Parathyroid adenoma (tissue), 2 donors: ENCODE measurements at regions not wholly inside any gene's neighbourhood (a gene's known extent, or its start where the extent isn't known, plus 50 kb on each side); places are given as distances from the start of the nearest gene placed in this dataset.
"Not testable (repeated sequence)": the region's sequence is repeated elsewhere in the genome, so short reads cannot be mapped to it uniquely, and the experiment has no call there.

Source experiments
- H2AFZ ChIP-seq: fragments of 300-600 bp; sonication (generic); one replicate; pipeline ENCODE4 v1.7.0; 2017; ENCODE audit warnings: antibody characterized with exemption, mild to moderate bottlenecking
- H3K27ac ChIP-seq: fragments of 300-600 bp; sonication (generic); one replicate; pipeline ENCODE4 v1.7.0; 2017
- H3K27me3 ChIP-seq: fragments of 300-600 bp; sonication (generic); one replicate; pipeline ENCODE4 v1.7.0; 2017; ENCODE audit warnings: low read length; ENCODE audit not compliant: control insufficient read depth, insufficient read depth
- H3K36me3 ChIP-seq: fragments of 300-600 bp; sonication (generic); one replicate; pipeline ENCODE4 v1.7.0; 2017; ENCODE audit warnings: low read length; ENCODE audit not compliant: control insufficient read depth, insufficient read depth
- H3K4me1 ChIP-seq: fragments of 300-600 bp; sonication (generic); one replicate; pipeline ENCODE4 v1.7.0; 2017; ENCODE audit warnings: control low read depth
- H3K4me2 ChIP-seq: fragments of 300-600 bp; sonication (generic); one replicate; pipeline ENCODE4 v1.7.0; 2017; ENCODE audit warnings: low read length
- H3K4me3 ChIP-seq: fragments of 300-600 bp; sonication (generic); one replicate; pipeline ENCODE4 v1.7.0; 2017; ENCODE audit warnings: low read depth, low read length
- H3K79me2 ChIP-seq: fragments of 300-600 bp; sonication (generic); one replicate; pipeline ENCODE4 v1.7.0; 2017; ENCODE audit warnings: control low read depth
- H3K9ac ChIP-seq: fragments of 300-600 bp; sonication (generic); one replicate; pipeline ENCODE4 v1.7.0; 2017; ENCODE audit warnings: mild to moderate bottlenecking
- H3K9me3 ChIP-seq: fragments of 300-600 bp; sonication (generic); one replicate; pipeline ENCODE4 v1.7.0; 2017; ENCODE audit warnings: low read length; ENCODE audit not compliant: control insufficient read depth
- donor health status: primary hyperparathyroidism.

DNA sequence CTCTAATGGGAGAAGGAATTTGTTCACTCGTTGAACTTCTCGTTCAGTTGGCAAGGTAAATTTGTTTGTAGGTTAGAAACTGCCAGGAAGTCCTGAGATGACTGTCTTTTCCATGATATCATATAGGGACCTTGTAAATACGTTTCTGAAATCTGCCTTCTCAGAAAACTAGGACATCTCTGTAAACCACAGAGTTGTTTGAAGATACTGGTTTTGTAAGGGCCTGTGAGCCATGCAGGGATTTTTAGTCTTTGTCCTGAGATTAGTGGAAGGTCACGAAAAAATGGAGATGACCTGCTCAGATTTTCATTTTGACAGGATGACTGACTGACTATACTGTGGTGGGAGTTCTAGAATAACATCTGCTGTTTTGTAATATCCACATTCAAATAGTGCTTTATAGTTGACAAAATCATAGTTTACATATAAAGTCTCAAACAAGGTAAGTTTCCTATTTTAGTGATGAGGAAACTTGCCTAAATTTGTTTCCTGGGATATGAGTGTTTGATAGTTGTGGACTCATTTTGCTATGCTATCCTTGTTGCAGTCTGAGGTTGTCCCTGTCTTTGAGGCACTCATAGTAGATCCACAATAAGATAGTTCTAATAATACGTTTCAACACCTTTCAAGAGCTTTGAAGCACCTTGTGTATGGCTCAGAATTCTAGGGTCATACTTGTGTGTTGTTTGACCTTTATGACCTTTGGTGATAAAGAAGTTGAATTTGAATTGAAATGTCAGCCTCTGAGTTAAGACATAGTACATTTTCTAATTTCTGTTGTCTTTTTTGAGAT, 107.3 kb upstream of the PLGLB1 start:
- not testable (repeated sequence) for H3K79me2 ChIP-seq, H3K36me3 ChIP-seq, H3K9me3 ChIP-seq, H3K4me1 ChIP-seq, H3K9ac ChIP-seq, H3K27me3 ChIP-seq, H2AFZ ChIP-seq, H3K4me3 ChIP-seq, H3K27ac ChIP-seq, H3K4me2 ChIP-seq

DNA sequence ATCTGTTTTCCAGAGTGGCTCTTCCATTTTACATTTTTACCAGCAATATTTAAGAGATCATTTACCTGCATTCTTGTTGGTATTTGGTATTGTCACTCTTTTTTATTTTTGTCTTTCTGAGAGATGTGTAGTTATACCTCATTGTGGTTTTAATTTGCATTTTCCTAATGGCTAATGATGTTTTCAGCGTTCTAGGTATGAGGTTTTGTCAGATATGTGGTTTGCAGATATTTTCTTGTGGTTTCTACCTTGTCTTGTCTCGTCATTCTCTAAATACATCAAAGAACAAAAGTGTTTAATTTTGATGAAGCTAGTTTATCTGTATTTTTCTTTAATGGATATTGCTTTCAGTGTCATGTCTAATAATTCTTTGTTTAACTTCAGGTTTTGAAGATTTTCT, 110.9 kb upstream of the PLGLB1 start:
- H3K27ac ChIP-seq, H3K9me3 ChIP-seq, H3K4me1 ChIP-seq, H3K4me3 ChIP-seq, H2AFZ ChIP-seq, H3K27me3 ChIP-seq, H3K36me3 ChIP-seq, H3K4me2 ChIP-seq, H3K79me2 ChIP-seq, H3K9ac ChIP-seq: not testable (repeated sequence)

DNA sequence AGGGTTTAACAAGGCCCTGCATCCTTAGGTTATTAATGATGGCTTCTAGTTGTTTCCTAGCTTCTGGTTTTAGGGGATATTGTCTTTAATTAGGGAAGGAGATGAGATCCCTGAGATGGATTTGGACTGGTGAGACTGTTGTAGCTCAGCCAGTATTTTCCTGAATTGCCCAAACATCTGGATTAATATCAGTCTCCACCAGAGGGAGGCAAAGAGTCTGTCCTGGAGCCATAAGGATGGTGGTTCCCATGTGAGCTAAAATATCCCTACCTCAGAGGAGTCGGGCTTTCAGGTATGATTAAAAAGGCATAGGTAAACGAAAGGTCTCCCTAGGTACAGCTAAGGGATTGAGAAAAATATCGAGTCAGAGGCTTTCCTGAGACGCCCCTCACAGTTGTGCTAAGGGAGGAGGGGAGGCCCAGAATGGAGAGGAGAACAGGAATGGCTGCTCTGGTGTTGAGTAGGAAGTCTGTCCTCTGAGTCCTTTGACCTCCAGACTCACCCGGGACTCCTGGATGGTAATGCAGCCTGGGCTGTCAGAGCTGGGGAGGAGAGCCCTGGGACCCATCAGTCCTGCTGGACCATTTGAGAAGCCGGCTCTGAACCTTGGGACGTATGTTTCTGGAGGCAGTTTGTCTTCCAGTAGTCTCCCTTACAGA, 130.3 kb upstream of the PLGLB1 start:
- H3K79me2 ChIP-seq, H3K36me3 ChIP-seq, H3K4me2 ChIP-seq, H3K9me3 ChIP-seq, H3K27ac ChIP-seq, H3K27me3 ChIP-seq, H3K4me3 ChIP-seq, H3K9ac ChIP-seq, H2AFZ ChIP-seq, H3K4me1 ChIP-seq: not testable (repeated sequence)

GRCh38 chr2:87174454-87174853, 152.8 kb upstream of the PLGLB1 start:
- H3K79me2 ChIP-seq, H3K4me1 ChIP-seq, H3K4me2 ChIP-seq, H3K4me3 ChIP-seq, H3K9me3 ChIP-seq, H3K36me3 ChIP-seq, H3K27ac ChIP-seq, H3K9ac ChIP-seq, H3K27me3 ChIP-seq, H2AFZ ChIP-seq: not testable (repeated sequence)

DNA sequence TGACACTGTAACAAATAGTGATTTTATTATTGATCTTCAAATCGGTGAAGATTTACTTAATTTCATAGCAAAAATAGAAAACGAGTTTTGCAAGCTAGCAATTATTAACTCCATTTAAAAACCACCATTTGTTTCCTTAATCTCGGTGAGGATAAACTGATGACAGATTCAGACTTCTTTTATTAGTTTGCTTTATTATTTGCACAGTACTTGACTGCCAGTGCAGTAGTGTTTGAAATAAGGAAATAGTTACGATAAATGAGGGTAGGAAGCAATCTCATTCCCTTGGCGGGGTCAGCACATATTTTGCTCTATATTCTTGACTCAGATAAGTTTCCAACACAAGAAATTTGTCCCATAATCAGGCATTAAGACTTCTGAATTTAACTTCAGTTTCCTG, 161.7 kb upstream of the PLGLB1 start:
- not testable (repeated sequence) for H3K4me1 ChIP-seq

DNA sequence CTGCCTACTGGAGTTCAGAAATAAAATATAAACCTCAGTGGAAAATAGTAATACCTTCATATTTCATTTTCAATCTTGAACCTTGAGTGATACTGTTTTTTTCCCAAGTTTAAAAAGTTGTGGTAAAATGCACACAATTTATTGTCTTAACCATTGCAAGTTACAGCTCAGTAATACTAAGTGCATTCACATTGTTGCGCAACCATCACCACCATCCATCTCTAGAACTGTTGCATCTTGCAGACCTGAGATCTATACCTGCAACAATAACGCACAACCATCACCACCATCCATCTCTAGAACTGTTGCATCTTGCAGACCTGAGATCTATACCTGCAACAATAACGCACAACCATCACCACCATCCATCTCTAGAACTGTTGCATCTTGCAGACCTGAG, 162.6 kb upstream of the PLGLB1 start:
- H3K4me3 ChIP-seq, H3K9me3 ChIP-seq, H2AFZ ChIP-seq, H3K4me2 ChIP-seq, H3K36me3 ChIP-seq, H3K27me3 ChIP-seq, H3K27ac ChIP-seq, H3K9ac ChIP-seq, H3K4me1 ChIP-seq, H3K79me2 ChIP-seq: not testable (repeated sequence)

More for the DNA sequence above, 161.7 kb upstream of the PLGLB1 start:
- not testable (repeated sequence) for H2AFZ ChIP-seq, H3K9ac ChIP-seq, H3K4me3 ChIP-seq, H3K79me2 ChIP-seq, H3K36me3 ChIP-seq, H3K27ac ChIP-seq, H3K9me3 ChIP-seq, H3K4me2 ChIP-seq, H3K27me3 ChIP-seq

GRCh38 chr2:87189214-87189613, 167.6 kb upstream of the PLGLB1 start:
- H3K27me3 ChIP-seq, H3K79me2 ChIP-seq, H3K36me3 ChIP-seq, H2AFZ ChIP-seq, H3K9me3 ChIP-seq, H3K4me1 ChIP-seq, H3K27ac ChIP-seq, H3K4me2 ChIP-seq, H3K4me3 ChIP-seq, H3K9ac ChIP-seq: not testable (repeated sequence)

DNA sequence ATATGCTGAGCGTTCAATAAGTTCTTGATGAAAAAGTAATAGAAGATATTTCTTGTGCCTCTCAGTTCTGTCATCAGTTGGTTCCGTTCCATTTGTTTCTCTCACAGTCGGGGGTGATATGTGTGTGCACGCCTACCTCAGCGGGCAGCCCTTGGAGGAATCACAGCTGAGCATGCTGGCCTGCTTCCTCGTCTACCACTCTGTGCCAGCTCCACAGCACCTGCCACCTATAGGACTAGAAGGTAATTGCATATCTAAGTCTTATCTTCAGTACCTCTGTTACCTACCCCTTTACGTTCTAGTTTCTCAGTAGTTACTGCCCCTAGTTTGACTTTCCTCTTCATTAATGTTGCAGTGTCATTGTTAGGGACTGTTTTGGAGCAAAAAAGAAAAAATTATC, 171.7 kb upstream of the PLGLB1 start:
- not testable (repeated sequence) for H3K9me3 ChIP-seq, H3K4me2 ChIP-seq, H3K4me1 ChIP-seq, H3K27me3 ChIP-seq, H3K4me3 ChIP-seq, H3K36me3 ChIP-seq, H2AFZ ChIP-seq, H3K79me2 ChIP-seq, H3K9ac ChIP-seq, H3K27ac ChIP-seq

DNA sequence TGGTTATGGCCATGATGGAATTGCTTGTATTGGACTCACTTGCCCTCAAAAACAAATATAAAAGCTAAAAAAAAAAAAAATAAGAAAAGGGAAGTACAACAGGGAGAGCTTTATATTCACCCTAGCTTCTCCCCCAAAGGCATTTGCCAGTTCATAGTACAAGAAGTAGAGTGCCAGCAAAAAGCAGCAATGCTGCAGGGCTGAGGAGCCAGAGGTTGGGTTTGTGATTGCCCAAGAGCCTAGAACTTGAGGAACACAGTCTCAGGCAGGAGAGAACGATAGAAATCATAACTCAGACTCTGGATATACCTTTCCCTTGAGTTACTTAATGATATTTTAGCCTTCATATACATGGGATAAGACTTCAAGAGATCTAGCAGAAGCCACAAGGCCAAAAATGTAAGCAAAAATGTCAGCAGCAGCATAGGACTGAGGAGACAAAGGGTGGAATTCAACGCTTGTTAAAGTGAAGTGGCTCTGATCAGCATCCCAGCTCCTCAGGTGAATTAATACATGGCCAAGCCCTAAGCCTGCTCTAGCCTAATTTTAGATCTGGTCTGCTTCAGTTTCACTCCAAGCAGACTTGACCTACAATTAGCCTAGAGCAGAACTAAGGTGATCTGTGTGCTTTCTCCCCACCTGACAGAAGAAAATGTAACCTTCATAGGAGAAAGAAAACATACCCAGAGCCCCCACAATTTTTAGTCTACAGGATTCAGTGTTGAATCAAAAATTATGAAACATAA, 172.8 kb upstream of the PLGLB1 start:
- not testable (repeated sequence) for H3K9me3 ChIP-seq, H3K27me3 ChIP-seq, H3K9ac ChIP-seq, H3K79me2 ChIP-seq, H3K4me1 ChIP-seq, H3K27ac ChIP-seq, H3K4me2 ChIP-seq, H2AFZ ChIP-seq, H3K4me3 ChIP-seq, H3K36me3 ChIP-seq

- not testable (repeated sequence) for H3K36me3 ChIP-seq, H3K4me2 ChIP-seq, H3K79me2 ChIP-seq, H3K27me3 ChIP-seq, H3K27ac ChIP-seq, H3K4me1 ChIP-seq, H3K9ac ChIP-seq, H3K9me3 ChIP-seq, H2AFZ ChIP-seq, H3K4me3 ChIP-seq
These were observed 175.2 kb upstream of the PLGLB1 start for GRCh38 chr2:87196720-87197388.
